ENCODE measurements at regions not wholly inside any gene's neighbourhood (a gene's known extent, or its start where the extent isn't known, plus 50 kb on each side); places are given as distances from the start of the nearest gene placed in this dataset.

- Histone ChIP-seq H3K4me3 (no peak overlapping the region), H3K27ac (no peak overlapping the region), H3K36me3 (replicated peaks in 1 of 2; ENCODE audit: insufficient read depth in 1 of 2, low read depth in 2 of 2) (no peaks in the 10 kb centered on the region), H3K4me1 (no peaks in the 10 kb centered on the region), H3K27me3 (no peaks in the 10 kb centered on the region), H3K9me3 (no peaks in the 10 kb centered on the region)
- WGBS, 2 donors: 82 to 83% methylated on average over 4 of the region's 4 CpGs
- TF ChIP-seq POLR2A (IDR thresholded peaks at IDR 0.05): no peak
- TF ChIP-seq CTCF (IDR thresholded peaks at IDR 0.05): no peak
- intact Hi-C loops (cut with DNase I): no loop called here
- DNase-seq: no peak
- no peak for ATAC-seq
Observed at GRCh38 chr12:115043079-115043478, 359.1 kb upstream of the TBX3 start.

GRCh38 chr12:115042341-115042740 lies 358.4 kb upstream of the TBX3 start:
- Histone ChIP-seq H3K27me3 (no peaks in the 10 kb centered on the region), H3K27ac (no peak overlapping the region), H3K9me3 (no peaks in the 10 kb centered on the region), H3K4me1 (no peaks in the 10 kb centered on the region), H3K4me3 (no peak overlapping the region), H3K36me3 (replicated peaks in 1 of 2; ENCODE audit: insufficient read depth in 1 of 2, low read depth in 2 of 2) (no peaks in the 10 kb centered on the region)
- intact Hi-C loops (cut with DNase I): no loop called here
- no peak for DNase-seq
- no peak for ATAC-seq
- TF ChIP-seq POLR2A (IDR thresholded peaks at IDR 0.05) (no peak), CTCF (IDR thresholded peaks at IDR 0.05) (no peak)

- Histone ChIP-seq H3K27me3 (no peaks in the 10 kb centered on the region), H3K4me1 (no peaks in the 10 kb centered on the region), H3K4me3 (no peak overlapping the region), H3K27ac (no peak overlapping the region), H3K9me3 (no peaks in the 10 kb centered on the region), H3K36me3 (replicated peaks in 1 of 2; ENCODE audit: insufficient read depth in 1 of 2, low read depth in 2 of 2) (no peaks in the 10 kb centered on the region)
- WGBS, 2 donors: 50 to 57% methylated on average over 2 of the region's 2 CpGs
- TF ChIP-seq CTCF (IDR thresholded peaks at IDR 0.05) (no peak), POLR2A (IDR thresholded peaks at IDR 0.05) (no peak)
- intact Hi-C loops (cut with DNase I): no loop called here
- no peak for ATAC-seq
- no peak for DNase-seq
Observed at GRCh38 chr12:115037830-115038229, 353.9 kb upstream of the TBX3 start.

GRCh38 chr12:115035535-115036107 lies 351.6 kb upstream of the TBX3 start:
- H3K4me3 ChIP-seq: no peak overlapping the region
- DNase-seq: no peak
- WGBS, 2 donors: 22 to 32% methylated on average over 2 of the region's 2 CpGs
- H3K27ac ChIP-seq: no peak overlapping the region
- H3K4me1 ChIP-seq: no peaks in the 10 kb centered on the region
- H3K9me3 ChIP-seq: no peaks in the 10 kb centered on the region
- no peak for ATAC-seq
- H3K36me3 ChIP-seq (replicated peaks in 1 of 2; ENCODE audit: insufficient read depth in 1 of 2, low read depth in 2 of 2): no peaks in the 10 kb centered on the region
- H3K27me3 ChIP-seq: no peaks in the 10 kb centered on the region
- intact Hi-C loops (cut with DNase I): no loop called here
- TF ChIP-seq CTCF (IDR thresholded peaks at IDR 0.05) (no peak), POLR2A (IDR thresholded peaks at IDR 0.05) (no peak)

GRCh38 chr12:115032521-115032920 lies 348.5 kb upstream of the TBX3 start:
- no peak for ATAC-seq
- WGBS, 2 donors: 57 to 70% methylated on average over 3 of the region's 3 CpGs
- Histone ChIP-seq H3K27me3 (no peaks in the 10 kb centered on the region), H3K27ac (no peak overlapping the region), H3K9me3 (no peaks in the 10 kb centered on the region), H3K4me1 (no peaks in the 10 kb centered on the region), H3K36me3 (replicated peaks in 1 of 2; ENCODE audit: insufficient read depth in 1 of 2, low read depth in 2 of 2) (no peaks in the 10 kb centered on the region), H3K4me3 (no peak overlapping the region)
- no peak for DNase-seq
- TF ChIP-seq POLR2A (IDR thresholded peaks at IDR 0.05) (no peak), CTCF (IDR thresholded peaks at IDR 0.05) (no peak)
- intact Hi-C loops (cut with DNase I): no loop called here
